ENCODE measurements at regions not wholly inside any gene's neighbourhood (a gene's known extent, or its start where the extent isn't known, plus 50 kb on each side); places are given as distances from the start of the nearest gene placed in this dataset.
"Not testable (repeated sequence)": the region's sequence is repeated elsewhere in the genome, so short reads cannot be mapped to it uniquely, and the experiment has no call there.

- ATAC-seq: no peak
- Mint-ChIP-seq H3K27ac (peak overlapping the region; percentile 16 to 49), H3K9me3 (peaks cover 2% of the 10 kb centered on the region), H3K4me1 (ENCODE audit: low read depth in 2 of 2) (peaks cover 32 to 39% of the 10 kb centered on the region in 2 donors), H3K36me3 (no peaks in the 10 kb centered on the region), H3K27me3 (peaks cover 0 to 12% of the 10 kb centered on the region in 2 donors), H3K4me3 (no peak overlapping the region)
- no peak for DNase-seq (ENCODE audit: low spot score)
Measured at GRCh38 chrX:13489454-13489853, 79.9 kb upstream of the EGFL6 start.

- H3K36me3 Mint-ChIP-seq: no peaks in the 10 kb centered on the region
- H3K27ac Mint-ChIP-seq: peak overlapping the region; percentile 89 to 93
- H3K9me3 Mint-ChIP-seq: no peaks in the 10 kb centered on the region
- peaks cover 33 to 41% of the 10 kb centered on the region in 2 donors for H3K4me1 Mint-ChIP-seq (ENCODE audit: low read depth in 2 of 2)
- DNase-seq (ENCODE audit: low spot score) (no peak), ATAC-seq (peak; percentile 68 to 70)
- H3K27me3 Mint-ChIP-seq: peaks cover 0 to 15% of the 10 kb centered on the region in 2 donors
- peak overlapping the region; percentile 65 for H3K4me3 Mint-ChIP-seq
Measured at GRCh38 chrX:13487731-13488505, 81.5 kb upstream of the EGFL6 start.

GRCh38 chrX:13485167-13485566 is 84.2 kb upstream of the EGFL6 start:
- peak overlapping the region; percentile 20 for H3K4me3 Mint-ChIP-seq
- peak overlapping the region; percentile 87 to 93 for H3K27ac Mint-ChIP-seq
- no peaks in the 10 kb centered on the region for H3K36me3 Mint-ChIP-seq
- peaks cover 0 to 20% of the 10 kb centered on the region in 2 donors for H3K27me3 Mint-ChIP-seq
- DNase-seq (ENCODE audit: low spot score) (no peak), ATAC-seq (no peak)
- H3K4me1 Mint-ChIP-seq (ENCODE audit: low read depth in 2 of 2): peaks cover 37 to 44% of the 10 kb centered on the region in 2 donors
- no peaks in the 10 kb centered on the region for H3K9me3 Mint-ChIP-seq

- Mint-ChIP-seq H3K36me3 (no peaks in the 10 kb centered on the region), H3K27me3 (peaks cover 0 to 22% of the 10 kb centered on the region in 2 donors), H3K4me1 (ENCODE audit: low read depth in 2 of 2) (peaks cover 37 to 44% of the 10 kb centered on the region in 2 donors), H3K27ac (peak overlapping the region; percentile 87 to 93), H3K9me3 (no peaks in the 10 kb centered on the region), H3K4me3 (peak overlapping the region; percentile 73)
- no peak for DNase-seq (ENCODE audit: low spot score)
- ATAC-seq: peak; percentile 68 to 88
Measured at GRCh38 chrX:13483773-13484172, 85.6 kb upstream of the EGFL6 start.

GRCh38 chrX:13482746-13483541 is 86.5 kb upstream of the EGFL6 start:
- H3K9me3 Mint-ChIP-seq: no peaks in the 10 kb centered on the region
- H3K27ac Mint-ChIP-seq: peak overlapping the region; percentile 87 to 93
- peak overlapping the region; percentile 73 for H3K4me3 Mint-ChIP-seq
- ATAC-seq (no peak), DNase-seq (ENCODE audit: low spot score) (no peak)
- H3K27me3 Mint-ChIP-seq: peaks cover 0 to 19% of the 10 kb centered on the region in 2 donors
- H3K4me1 Mint-ChIP-seq (ENCODE audit: low read depth in 2 of 2): peaks cover 34 to 40% of the 10 kb centered on the region in 2 donors
- H3K36me3 Mint-ChIP-seq: no peaks in the 10 kb centered on the region

- H3K27me3 Mint-ChIP-seq: peaks cover 0 to 19% of the 10 kb centered on the region in 2 donors
- H3K36me3 Mint-ChIP-seq; H3K4me3 Mint-ChIP-seq; DNase-seq (ENCODE audit: low spot score); ATAC-seq; H3K9me3 Mint-ChIP-seq: not testable (repeated sequence)
- peak overlapping the region in 1 of 2 donors; percentile 22 for H3K27ac Mint-ChIP-seq
- H3K4me1 Mint-ChIP-seq (ENCODE audit: low read depth in 2 of 2): peaks cover 25 to 26% of the 10 kb centered on the region in 2 donors
Measured at GRCh38 chrX:13480780-13481179, 88.6 kb upstream of the EGFL6 start.

- Mint-ChIP-seq H3K36me3 (no peaks in the 10 kb centered on the region), H3K9me3 (no peaks in the 10 kb centered on the region), H3K4me1 (ENCODE audit: low read depth in 2 of 2) (peaks cover 19 to 20% of the 10 kb centered on the region in 2 donors), H3K27ac (peak overlapping the region in 1 of 2 donors; percentile 10), H3K27me3 (peaks cover 0 to 16% of the 10 kb centered on the region in 2 donors), H3K4me3 (no peak overlapping the region)
- DNase-seq (ENCODE audit: low spot score) (no peak), ATAC-seq (no peak)
Measured at GRCh38 chrX:13479452-13479813, 90.0 kb upstream of the EGFL6 start.

GRCh38 chrX:13478740-13479451 is 90.5 kb upstream of the EGFL6 start:
- no peaks in the 10 kb centered on the region for H3K36me3 Mint-ChIP-seq
- no peaks in the 10 kb centered on the region for H3K9me3 Mint-ChIP-seq
- DNase-seq (ENCODE audit: low spot score) (no peak), ATAC-seq (peak in 1 of 2 donors; percentile 24)
- peaks cover 19 to 22% of the 10 kb centered on the region in 2 donors for H3K4me1 Mint-ChIP-seq (ENCODE audit: low read depth in 2 of 2)
- H3K27me3 Mint-ChIP-seq: peaks cover 0 to 16% of the 10 kb centered on the region in 2 donors
- H3K4me3 Mint-ChIP-seq: no peak overlapping the region
- peak overlapping the region in 1 of 2 donors; percentile 10 for H3K27ac Mint-ChIP-seq

- Mint-ChIP-seq H3K4me3 (no peak overlapping the region), H3K27me3 (peaks cover 0 to 20% of the 10 kb centered on the region in 2 donors), H3K9me3 (no peaks in the 10 kb centered on the region), H3K36me3 (peaks cover 9% of the 10 kb centered on the region), H3K27ac (no peak overlapping the region), H3K4me1 (ENCODE audit: low read depth in 2 of 2) (peaks cover 18 to 22% of the 10 kb centered on the region in 2 donors)
- DNase-seq (ENCODE audit: low spot score) (no peak), ATAC-seq (no peak)
Measured at GRCh38 chrX:13476384-13476783, 93.0 kb upstream of the EGFL6 start.

- no peak for DNase-seq (ENCODE audit: low spot score)
- Mint-ChIP-seq H3K4me3 (peak overlapping the region; percentile 83), H3K27ac (peak overlapping the region; percentile 97 to 98)
Measured at GRCh38 chrX:13474164-13474516, 95.3 kb upstream of the EGFL6 start.

GRCh38 chrX:13473442-13474163 is 95.8 kb upstream of the EGFL6 start:
- no peak for DNase-seq (ENCODE audit: low spot score)
- peaks cover 12% of the 10 kb centered on the region for H3K36me3 Mint-ChIP-seq
- no peaks in the 10 kb centered on the region for H3K9me3 Mint-ChIP-seq
- peak overlapping the region; percentile 83 for H3K4me3 Mint-ChIP-seq
- ATAC-seq: peak; percentile 41 to 60
- H3K4me1 Mint-ChIP-seq (ENCODE audit: low read depth in 2 of 2): peaks cover 26 to 27% of the 10 kb centered on the region in 2 donors
- H3K27me3 Mint-ChIP-seq: peaks cover 0 to 14% of the 10 kb centered on the region in 2 donors
- H3K27ac Mint-ChIP-seq: peak overlapping the region; percentile 97 to 98

More at GRCh38 chrX:13474164-13474516, 95.3 kb upstream of the EGFL6 start:
- Mint-ChIP-seq H3K9me3 (no peaks in the 10 kb centered on the region), H3K4me1 (ENCODE audit: low read depth in 2 of 2) (peaks cover 26 to 27% of the 10 kb centered on the region in 2 donors), H3K36me3 (peaks cover 12% of the 10 kb centered on the region), H3K27me3 (peaks cover 0 to 17% of the 10 kb centered on the region in 2 donors)
- ATAC-seq: peak; percentile 65 to 77

GRCh38 chrX:13472975-13473374 is 96.4 kb upstream of the EGFL6 start:
- H3K27me3 Mint-ChIP-seq: peaks cover 0 to 14% of the 10 kb centered on the region in 2 donors
- peaks cover 12% of the 10 kb centered on the region for H3K36me3 Mint-ChIP-seq
- ATAC-seq: no peak
- no peaks in the 10 kb centered on the region for H3K9me3 Mint-ChIP-seq
- H3K4me3 Mint-ChIP-seq: peak overlapping the region; percentile 83
- peak overlapping the region; percentile 97 to 98 for H3K27ac Mint-ChIP-seq
- H3K4me1 Mint-ChIP-seq (ENCODE audit: low read depth in 2 of 2): peaks cover 26 to 27% of the 10 kb centered on the region in 2 donors
- DNase-seq (ENCODE audit: low spot score): no peak

GRCh38 chrX:13471269-13471668 is 98.1 kb upstream of the EGFL6 start:
- ATAC-seq (no peak), DNase-seq (ENCODE audit: low spot score) (no peak)
- Mint-ChIP-seq H3K4me3 (no peak overlapping the region), H3K27me3 (peaks cover 0 to 14% of the 10 kb centered on the region in 2 donors), H3K27ac (peak overlapping the region; percentile 5 to 20), H3K4me1 (ENCODE audit: low read depth in 2 of 2) (peaks cover 26 to 27% of the 10 kb centered on the region in 2 donors), H3K36me3 (peaks cover 12% of the 10 kb centered on the region), H3K9me3 (no peaks in the 10 kb centered on the region)
